ENCODE measurements at regions not wholly inside any gene's neighbourhood (a gene's known extent, or its start where the extent isn't known, plus 50 kb on each side); places are given as distances from the start of the nearest gene placed in this dataset.

- H3K4me2 ChIP-seq (ENCODE audit: control insufficient read depth, insufficient read depth), result no peak overlapping the region
- H3K4me3 ChIP-seq, result no peak overlapping the region
- TF ChIP-seq GABPA (IDR thresholded peaks at IDR 0.05; ENCODE audit: low read depth), result no peak
- TF ChIP-seq, protein P1, sequence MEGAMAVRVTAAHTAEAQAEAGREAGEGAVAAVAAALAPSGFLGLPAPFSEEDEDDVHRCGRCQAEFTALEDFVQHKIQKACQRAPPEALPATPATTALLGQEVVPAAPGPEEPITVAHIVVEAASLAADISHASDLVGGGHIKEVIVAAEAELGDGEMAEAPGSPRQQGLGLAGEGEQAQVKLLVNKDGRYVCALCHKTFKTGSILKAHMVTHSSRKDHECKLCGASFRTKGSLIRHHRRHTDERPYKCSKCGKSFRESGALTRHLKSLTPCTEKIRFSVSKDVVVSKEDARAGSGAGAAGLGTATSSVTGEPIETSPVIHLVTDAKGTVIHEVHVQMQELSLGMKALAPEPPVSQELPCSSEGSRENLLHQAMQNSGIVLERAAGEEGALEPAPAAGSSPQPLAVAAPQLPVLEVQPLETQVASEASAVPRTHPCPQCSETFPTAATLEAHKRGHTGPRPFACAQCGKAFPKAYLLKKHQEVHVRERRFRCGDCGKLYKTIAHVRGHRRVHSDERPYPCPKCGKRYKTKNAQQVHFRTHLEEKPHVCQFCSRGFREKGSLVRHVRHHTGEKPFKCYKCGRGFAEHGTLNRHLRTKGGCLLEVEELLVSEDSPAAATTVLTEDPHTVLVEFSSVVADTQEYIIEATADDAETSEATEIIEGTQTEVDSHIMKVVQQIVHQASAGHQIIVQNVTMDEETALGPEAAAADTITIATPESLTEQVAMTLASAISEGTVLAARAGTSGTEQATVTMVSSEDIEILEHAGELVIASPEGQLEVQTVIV (IDR thresholded peaks at IDR 0.05; ENCODE audit: borderline replicate concordance, partially characterized antibody), result no peak
- TF ChIP-seq LARP7 (IDR thresholded peaks at IDR 0.05), result no peak
- TF ChIP-seq ZNF274 (IDR thresholded peaks at IDR 0.05; ENCODE audit: insufficient read depth, insufficient read length), result no peak
- TF ChIP-seq BMI1 (IDR thresholded peaks at IDR 0.05; ENCODE audit: borderline replicate concordance), result no peak
- no peak for TF ChIP-seq SUZ12 (IDR thresholded peaks at IDR 0.05; ENCODE audit: unreplicated experiment)
- TF ChIP-seq KDM1A (IDR thresholded peaks at IDR 0.05; ENCODE audit: borderline replicate concordance), result no peak
- TF ChIP-seq SREBF2 (IDR thresholded peaks at IDR 0.05; ENCODE audit: low read length), result no peak
- TF ChIP-seq PAX5 (IDR thresholded peaks at IDR 0.05; ENCODE audit: borderline replicate concordance, low read depth, low read length), result no peak
- no peak for TF ChIP-seq RELA (IDR thresholded peaks at IDR 0.05; ENCODE audit: borderline replicate concordance, partially characterized antibody)
- TF ChIP-seq NR2F1 (conservative IDR thresholded peaks at IDR 0.05), result no peak
- TF ChIP-seq NRF1 (conservative IDR thresholded peaks at IDR 0.05; ENCODE audit: low read depth, low read length), result no peak
- no peak for TF ChIP-seq ZNF384 (IDR thresholded peaks at IDR 0.05; ENCODE audit: borderline replicate concordance, low read depth, low read length)
- FAIRE-seq, result no peak
- ChIA-PET SMC1A (ENCODE audit: uncharacterized antibody, unreplicated experiment) (no interaction called here), CTCF (no interaction called here), POLR2A (no interaction called here), RAD21 (ENCODE audit: unreplicated experiment) (no interaction called here)
- BruUV-seq (replicated peaks), result no TSS peak
- no peak overlapping the region for H2AFZ ChIP-seq (ENCODE audit: control insufficient read depth, low read depth, low read length)
- in situ Hi-C loops (cut with MboI), result no loop called here
- no peak for ATAC-seq
- no peaks in the 10 kb centered on the region for H3K36me3 ChIP-seq (ENCODE audit: control insufficient read depth in 2 of 2, insufficient read depth in 2 of 2, low read length in 1 of 2)
- no peaks in the 10 kb centered on the region for H3K27me3 ChIP-seq (replicated peaks in 1 of 2; ENCODE audit: control insufficient read depth in 2 of 2, insufficient read depth in 2 of 2, low read length in 1 of 2)
- intact Hi-C loops (cut with micrococcal nuclease; ENCODE audit: unreplicated experiment), result no loop called here
- H3K79me2 ChIP-seq (ENCODE audit: control insufficient read depth, insufficient read depth, low read length), result no peaks in the 10 kb centered on the region
- no peak overlapping the region for H3K9ac ChIP-seq (ENCODE audit: control insufficient read depth, insufficient read depth, low read length)
- DNase-seq (ENCODE audit: low read depth, low spot score), result no peak
- H4K20me1 ChIP-seq (ENCODE audit: control insufficient read depth, insufficient read depth), result no peaks in the 10 kb centered on the region
- no peak overlapping the region for H3K27ac ChIP-seq (ENCODE audit: control insufficient read depth, insufficient read depth)
- no peaks in the 10 kb centered on the region for H3K4me1 ChIP-seq (ENCODE audit: control insufficient read depth, insufficient read depth, low read length)
- H3K9me3 ChIP-seq (replicated peaks; ENCODE audit: control insufficient read depth, insufficient read depth, low read length), result no peaks in the 10 kb centered on the region; the same call in 2 of the 3 replicates
These were observed 904.8 kb downstream of the CDH8 start for GRCh38 chr16:61131447-61131846.
